ENCODE measurements at regions not wholly inside any gene's neighbourhood (a gene's known extent, or its start where the extent isn't known, plus 50 kb on each side); places are given as distances from the start of the nearest gene placed in this dataset.

- TF ChIP-seq CTCF (IDR thresholded peaks at IDR 0.05; ENCODE audit: low read depth, low read length), result no peak
- TF ChIP-seq EZH2phosphoT487 (IDR thresholded peaks at IDR 0.05; ENCODE audit: low read depth), result no peak
Measured at GRCh38 chr21:18170829-18171228, 73.8 kb upstream of the CHODL start.
